Aorta (tissue), 5 donors: ENCODE measurements at regions not wholly inside any gene's neighbourhood (a gene's known extent, or its start where the extent isn't known, plus 50 kb on each side); places are given as distances from the start of the nearest gene placed in this dataset.

ENCODE experiments used
- ATAC-seq: fragments of 200-7000 bp; cut with Tn5 transposase; one replicate; pipeline ENCODE4 v1.9.1; 2022; ENCODE audit warnings: moderate library complexity; ENCODE audit not compliant: low FRiP score
- DNase-seq, 2 donors: peaks; one replicate each; pipeline ENCODE4 v3.0.0-alpha.2; 2020
- H3K27ac ChIP-seq, 2 donors: one replicate each; pipeline ENCODE4 v1.5.1; 2013; ENCODE audit warnings: low read length in 2 of 2, mild to moderate bottlenecking in 2 of 2, moderate library complexity in 2 of 2, control low read depth in 1 of 2, inconsistent platforms in 1 of 2, low read depth in 1 of 2
- H3K27me3 ChIP-seq, 2 donors: one replicate each; pipeline ENCODE4 v1.6.1; 2013; ENCODE audit warnings: control low read depth in 1 of 2, low read length in 1 of 2, mild to moderate bottlenecking in 1 of 2, moderate library complexity in 1 of 2; ENCODE audit not compliant: insufficient read depth in 2 of 2, control insufficient read depth in 1 of 2
- H3K36me3 ChIP-seq, 2 donors: one replicate each; pipeline ENCODE4 v1.6.1; 2013; ENCODE audit warnings: control low read depth in 1 of 2, low read length in 1 of 2, mild to moderate bottlenecking in 1 of 2; ENCODE audit not compliant: insufficient read depth in 2 of 2, control insufficient read depth in 1 of 2
- H3K4me1 ChIP-seq, 2 donors: one replicate each; pipeline ENCODE4 v1.6.1; 2013; ENCODE audit warnings: low read length in 2 of 2, control low read depth in 1 of 2, mild to moderate bottlenecking in 1 of 2, moderate library complexity in 1 of 2; ENCODE audit not compliant: insufficient read depth in 2 of 2, control insufficient read depth in 1 of 2
- H3K4me3 ChIP-seq, 2 donors: one replicate each; pipeline ENCODE4 v1.5.1; 2013; ENCODE audit warnings: low read length in 2 of 2, control low read depth in 1 of 2, mild to moderate bottlenecking in 1 of 2
- H3K9me3 ChIP-seq: one replicate; pipeline ENCODE4 v1.6.1; 2013; ENCODE audit warnings: mild to moderate bottlenecking, low read length; ENCODE audit not compliant: control insufficient read depth
- WGBS, 2 donors: extraction: QIAGEN DNeasy Blood & Tissue Kit; methylation state at CpG; one replicate each; pipeline ENCODE4 v1.1.7; 2013; 5-methylcytosine and 5-hydroxymethylcytosine counted together
- intact Hi-C, 2 donors: fragments of 100-400 bp; cut with DNase I; formaldehyde crosslinking; loops; one replicate each; pipeline versions ENCODE4 v1.14.2 to v1.15.0; 2022
- donor health status: healthy with polysubstance abuse.
- donor health status: Bipolar disorder and iron deficiency.
- donor health status: DM: no; HTN: no; CAD: no.
- donor health status: DM: no; HTN: no; CAD: no.
- donor health status: DM: yes; HTN: yes; CAD: no.

- Histone ChIP-seq H3K27me3 (peaks cover 0 to 2% of the 10 kb centered on the region in 2 donors), H3K27ac (no peak overlapping the region), H3K36me3 (no peaks in the 10 kb centered on the region), H3K4me3 (no peak overlapping the region), H3K4me1 (no peaks in the 10 kb centered on the region), H3K9me3 (no peaks in the 10 kb centered on the region)
- intact Hi-C loops: loop anchor here in 1 of 2 donors (2.0 kb wide), 1 partner anchor 640 kb away; no protein-coding TSS in a partner anchor
- ATAC-seq (no peak), DNase-seq (no peak)
- WGBS, 2 donors: 20 to 24% methylated on average over 8 of the region's 8 CpGs
Observed at GRCh38 chr2:118222672-118223421, 134.6 kb downstream of the INSIG2 start.

DNA sequence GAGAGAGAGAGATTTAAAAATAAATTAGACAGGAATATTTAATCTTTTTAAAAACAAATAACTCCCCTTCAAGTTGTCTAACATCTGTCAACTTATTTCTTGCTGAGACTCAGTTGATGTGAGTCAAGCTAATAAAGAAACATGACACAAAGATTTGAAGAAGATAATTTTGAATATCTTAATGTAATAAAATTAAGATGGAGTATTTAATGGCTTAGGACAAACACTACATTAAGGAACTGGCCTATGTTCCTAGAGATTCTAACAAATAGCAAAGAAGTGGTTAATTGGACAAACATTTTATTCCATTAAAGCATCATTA lies 134.0 kb downstream of the INSIG2 start:
- no peak for ATAC-seq
- no peak overlapping the region for H3K4me3 ChIP-seq
- DNase-seq: no peak
- H3K27ac ChIP-seq: no peak overlapping the region
- intact Hi-C loops: loop anchor here in 1 of 2 donors (2.0 kb wide), 1 partner anchor 641 kb away; no protein-coding TSS in a partner anchor
- H3K4me1 ChIP-seq: no peaks in the 10 kb centered on the region
- H3K27me3 ChIP-seq: peaks cover 0 to 2% of the 10 kb centered on the region in 2 donors
- no peaks in the 10 kb centered on the region for H3K9me3 ChIP-seq
- no peaks in the 10 kb centered on the region for H3K36me3 ChIP-seq

DNA sequence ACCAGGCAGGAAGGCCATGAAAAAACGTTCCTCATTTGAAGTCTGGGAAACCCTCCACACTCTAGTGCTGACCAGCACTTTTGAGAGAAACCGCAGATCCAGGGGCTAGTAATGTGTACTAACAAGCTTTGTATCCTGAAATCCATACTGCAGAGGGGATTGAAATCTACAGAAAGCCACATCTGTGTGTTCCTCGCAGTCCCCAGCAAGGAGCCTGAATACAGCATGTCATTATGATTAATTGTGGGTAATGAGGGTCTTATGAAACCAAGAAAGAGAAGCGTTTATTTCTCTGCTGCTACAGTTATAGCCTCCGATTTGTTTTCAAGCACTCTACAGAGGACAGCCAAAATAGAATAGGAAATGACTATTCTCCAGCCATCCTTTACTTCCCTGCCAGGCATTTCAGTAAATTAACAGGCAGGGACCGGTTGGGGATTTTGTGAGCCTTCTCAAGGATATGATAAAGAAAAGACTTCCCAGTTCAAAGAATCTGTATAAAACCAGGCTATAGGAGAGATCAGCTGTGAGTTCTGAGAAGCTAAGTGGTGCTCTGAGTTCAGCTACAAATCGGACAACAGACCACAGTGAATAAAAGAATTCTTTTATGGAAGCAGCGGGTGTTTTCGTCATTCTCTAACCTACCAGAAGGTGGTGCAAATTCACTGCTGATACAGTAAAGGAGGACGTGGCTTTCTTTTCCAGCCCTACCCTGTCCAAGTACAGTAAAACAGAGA lies 133.4 kb downstream of the INSIG2 start:
- Histone ChIP-seq H3K4me1 (no peaks in the 10 kb centered on the region), H3K4me3 (no peak overlapping the region), H3K36me3 (no peaks in the 10 kb centered on the region), H3K9me3 (no peaks in the 10 kb centered on the region), H3K27ac (no peak overlapping the region), H3K27me3 (peaks cover 0 to 2% of the 10 kb centered on the region in 2 donors)
- intact Hi-C loops: loop anchor here in 1 of 2 donors (2.0 kb wide), 1 partner anchor 641 kb away; no protein-coding TSS in a partner anchor
- no peak for DNase-seq
- no peak for ATAC-seq
- WGBS, 2 donors: 17 to 20% methylated on average over 10 of the region's 10 CpGs

GRCh38 chr2:118219611-118220010 lies 131.3 kb downstream of the INSIG2 start:
- Histone ChIP-seq H3K9me3 (no peaks in the 10 kb centered on the region), H3K4me3 (no peak overlapping the region), H3K27ac (no peak overlapping the region), H3K36me3 (no peaks in the 10 kb centered on the region), H3K27me3 (no peaks in the 10 kb centered on the region), H3K4me1 (no peaks in the 10 kb centered on the region)
- WGBS, 2 donors: 5 to 13% methylated on average over 1 of the region's 1 CpG
- DNase-seq: no peak
- no peak for ATAC-seq
- intact Hi-C loops: no loop called here

DNA sequence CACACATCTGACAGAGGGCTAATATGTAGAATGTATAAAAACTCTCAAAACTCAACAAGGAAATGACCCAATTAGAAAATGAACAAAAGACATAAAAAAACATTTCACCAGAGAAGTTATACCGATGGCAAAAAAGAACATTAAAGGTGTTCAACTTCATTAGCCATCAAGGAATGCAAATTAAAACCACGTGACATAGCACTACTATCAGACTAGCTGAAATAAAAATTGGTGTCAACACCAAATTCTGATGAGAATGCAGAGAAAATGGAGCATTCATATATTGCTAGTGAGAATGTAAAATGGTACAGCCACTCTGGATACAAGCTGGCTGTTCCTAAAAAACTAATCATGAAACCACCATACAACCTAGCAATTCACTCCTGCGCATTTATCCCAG lies 128.0 kb downstream of the INSIG2 start:
- Histone ChIP-seq H3K36me3 (no peaks in the 10 kb centered on the region), H3K27me3 (no peaks in the 10 kb centered on the region), H3K4me1 (no peaks in the 10 kb centered on the region), H3K9me3 (no peaks in the 10 kb centered on the region), H3K27ac (no peak overlapping the region), H3K4me3 (no peak overlapping the region)
- intact Hi-C loops: no loop called here
- ATAC-seq: no peak
- no peak for DNase-seq
- 84 to 88% methylated on average over 3 of the region's 3 CpGs for WGBS, 2 donors

GRCh38 chr2:118209727-118210126 lies 121.5 kb downstream of the INSIG2 start:
- no peak for DNase-seq
- Histone ChIP-seq H3K27me3 (peaks cover 0 to 2% of the 10 kb centered on the region in 2 donors), H3K27ac (no peak overlapping the region), H3K36me3 (no peaks in the 10 kb centered on the region), H3K9me3 (no peaks in the 10 kb centered on the region), H3K4me3 (no peak overlapping the region), H3K4me1 (no peaks in the 10 kb centered on the region)
- ATAC-seq: no peak
- intact Hi-C loops: no loop called here
- whole genome bisulfite sequencing, 2 donors: 81 to 88% methylated on average over 1 of the region's 1 CpG

GRCh38 chr2:118207889-118208288 lies 119.6 kb downstream of the INSIG2 start:
- no peak for DNase-seq
- no peak for ATAC-seq
- 65 to 70% methylated on average over 5 of the region's 5 CpGs for WGBS, 2 donors
- Histone ChIP-seq H3K9me3 (no peaks in the 10 kb centered on the region), H3K27me3 (peaks cover 0 to 2% of the 10 kb centered on the region in 2 donors), H3K27ac (no peak overlapping the region), H3K4me1 (no peaks in the 10 kb centered on the region), H3K36me3 (no peaks in the 10 kb centered on the region), H3K4me3 (no peak overlapping the region)
- intact Hi-C loops: no loop called here

- intact Hi-C loops: loop anchor here in 1 of 2 donors (5.0 kb wide), 1 partner anchor 156 kb away; no protein-coding TSS in a partner anchor
- Histone ChIP-seq H3K27me3 (peaks cover 0 to 2% of the 10 kb centered on the region in 2 donors), H3K4me3 (no peak overlapping the region), H3K9me3 (no peaks in the 10 kb centered on the region), H3K27ac (no peak overlapping the region), H3K4me1 (no peaks in the 10 kb centered on the region), H3K36me3 (no peaks in the 10 kb centered on the region)
- ATAC-seq (no peak), DNase-seq (no peak)
- WGBS, 2 donors: 38 to 44% methylated on average over 8 of the region's 8 CpGs
Observed at GRCh38 chr2:118202707-118203303, 114.5 kb downstream of the INSIG2 start.
